ENCODE measurements at regions not wholly inside any gene's neighbourhood (a gene's known extent, or its start where the extent isn't known, plus 50 kb on each side); places are given as distances from the start of the nearest gene placed in this dataset.

DNA sequence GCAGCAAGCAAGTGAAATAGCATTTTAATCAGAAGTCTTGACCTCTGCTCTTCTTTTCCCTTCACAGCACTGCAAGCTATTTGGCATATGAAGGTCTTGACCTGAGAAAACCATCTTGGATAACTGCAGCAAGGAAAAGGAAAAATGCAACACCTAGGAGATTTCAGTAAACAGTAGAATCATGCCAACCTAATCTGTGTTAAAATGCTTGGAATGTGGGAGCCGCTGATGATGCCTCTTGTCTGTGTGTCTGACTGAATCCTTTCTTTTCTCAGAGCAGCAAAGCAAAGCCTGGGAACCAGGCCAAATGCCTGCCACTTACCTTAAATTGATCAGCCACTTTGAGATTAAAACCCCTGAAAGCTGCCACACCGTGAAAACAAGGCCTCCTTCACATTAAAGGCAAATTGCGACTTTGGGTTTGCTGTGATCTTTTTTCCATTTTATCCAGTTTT lies 80.4 kb upstream of the CDK6 start:
- no peaks in the 10 kb centered on the region for H3K9me3 ChIP-seq (ENCODE audit: low read length)
- no peaks in the 10 kb centered on the region for H4K20me1 ChIP-seq (ENCODE audit: insufficient read depth)
- peak; percentile 30 for TF ChIP-seq POLR2AphosphoS5 (IDR thresholded peaks at IDR 0.05)
- TF ChIP-seq EP300 (conservative IDR thresholded peaks at IDR 0.05; ENCODE audit: poor library complexity, severe bottlenecking): no peak
- H3K4me2 ChIP-seq (ENCODE audit: low read length): no peak overlapping the region
- no peaks in the 10 kb centered on the region for H3K36me3 ChIP-seq (ENCODE audit: insufficient read depth, low read length)
- H3K27ac ChIP-seq (ENCODE audit: low read length): peak overlapping the region; percentile 4
- H3K9me2 ChIP-seq (ENCODE audit: insufficient read depth, low read length): no peaks in the 10 kb centered on the region
- no peaks in the 10 kb centered on the region for H3K79me2 ChIP-seq (replicated peaks; ENCODE audit: insufficient read depth, low read length)
- no peaks in the 10 kb centered on the region for H3F3A ChIP-seq (ENCODE audit: insufficient read depth, low read length, poor library complexity, severe bottlenecking)
- H3K9ac ChIP-seq (ENCODE audit: low read length): no peak overlapping the region
- H3K27me3 ChIP-seq (ENCODE audit: insufficient read depth, low read depth, low read length): no peaks in the 10 kb centered on the region
- no peak overlapping the region for H3K4me3 ChIP-seq (ENCODE audit: low read length)
- no peak overlapping the region for H2AFZ ChIP-seq (ENCODE audit: low read depth, low read length)

DNA sequence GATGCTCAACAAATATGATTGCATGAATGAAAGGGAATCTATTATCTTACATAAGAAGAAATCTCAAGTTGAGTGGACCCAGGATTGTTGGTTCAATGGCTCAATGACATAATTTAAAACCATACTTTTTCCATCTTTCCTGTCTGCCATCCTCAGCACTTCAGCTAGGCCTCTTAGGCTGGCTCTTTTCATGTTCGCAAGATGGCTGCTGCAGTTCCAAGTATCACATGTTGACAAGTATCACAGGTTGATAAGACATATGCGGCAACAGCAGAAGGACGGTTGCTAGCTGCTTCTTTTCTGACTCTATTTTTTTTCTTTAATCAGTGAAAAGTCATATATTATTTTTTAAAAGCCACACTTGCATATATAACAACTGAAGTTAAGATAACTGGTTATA lies 79.0 kb upstream of the CDK6 start:
- no peaks in the 10 kb centered on the region for H3K9me3 ChIP-seq (ENCODE audit: low read length)
- H2AFZ ChIP-seq (ENCODE audit: low read depth, low read length): no peak overlapping the region
- no peak overlapping the region for H3K9ac ChIP-seq (ENCODE audit: low read length)
- no peaks in the 10 kb centered on the region for H3K79me2 ChIP-seq (replicated peaks; ENCODE audit: insufficient read depth, low read length)
- H3K27me3 ChIP-seq (ENCODE audit: insufficient read depth, low read depth, low read length): no peaks in the 10 kb centered on the region
- no peaks in the 10 kb centered on the region for H3K9me2 ChIP-seq (ENCODE audit: insufficient read depth, low read length)
- H3K4me2 ChIP-seq (ENCODE audit: low read length): no peak overlapping the region
- H4K20me1 ChIP-seq (ENCODE audit: insufficient read depth): no peaks in the 10 kb centered on the region
- no peaks in the 10 kb centered on the region for H3F3A ChIP-seq (ENCODE audit: insufficient read depth, low read length, poor library complexity, severe bottlenecking)
- no peak overlapping the region for H3K4me3 ChIP-seq (ENCODE audit: low read length)
- H3K27ac ChIP-seq (ENCODE audit: low read length): no peak overlapping the region
- H3K36me3 ChIP-seq (ENCODE audit: insufficient read depth, low read length): no peaks in the 10 kb centered on the region
- TF ChIP-seq, protein P1, sequence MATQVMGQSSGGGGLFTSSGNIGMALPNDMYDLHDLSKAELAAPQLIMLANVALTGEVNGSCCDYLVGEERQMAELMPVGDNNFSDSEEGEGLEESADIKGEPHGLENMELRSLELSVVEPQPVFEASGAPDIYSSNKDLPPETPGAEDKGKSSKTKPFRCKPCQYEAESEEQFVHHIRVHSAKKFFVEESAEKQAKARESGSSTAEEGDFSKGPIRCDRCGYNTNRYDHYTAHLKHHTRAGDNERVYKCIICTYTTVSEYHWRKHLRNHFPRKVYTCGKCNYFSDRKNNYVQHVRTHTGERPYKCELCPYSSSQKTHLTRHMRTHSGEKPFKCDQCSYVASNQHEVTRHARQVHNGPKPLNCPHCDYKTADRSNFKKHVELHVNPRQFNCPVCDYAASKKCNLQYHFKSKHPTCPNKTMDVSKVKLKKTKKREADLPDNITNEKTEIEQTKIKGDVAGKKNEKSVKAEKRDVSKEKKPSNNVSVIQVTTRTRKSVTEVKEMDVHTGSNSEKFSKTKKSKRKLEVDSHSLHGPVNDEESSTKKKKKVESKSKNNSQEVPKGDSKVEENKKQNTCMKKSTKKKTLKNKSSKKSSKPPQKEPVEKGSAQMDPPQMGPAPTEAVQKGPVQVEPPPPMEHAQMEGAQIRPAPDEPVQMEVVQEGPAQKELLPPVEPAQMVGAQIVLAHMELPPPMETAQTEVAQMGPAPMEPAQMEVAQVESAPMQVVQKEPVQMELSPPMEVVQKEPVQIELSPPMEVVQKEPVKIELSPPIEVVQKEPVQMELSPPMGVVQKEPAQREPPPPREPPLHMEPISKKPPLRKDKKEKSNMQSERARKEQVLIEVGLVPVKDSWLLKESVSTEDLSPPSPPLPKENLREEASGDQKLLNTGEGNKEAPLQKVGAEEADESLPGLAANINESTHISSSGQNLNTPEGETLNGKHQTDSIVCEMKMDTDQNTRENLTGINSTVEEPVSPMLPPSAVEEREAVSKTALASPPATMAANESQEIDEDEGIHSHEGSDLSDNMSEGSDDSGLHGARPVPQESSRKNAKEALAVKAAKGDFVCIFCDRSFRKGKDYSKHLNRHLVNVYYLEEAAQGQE (IDR thresholded peaks at IDR 0.05; ENCODE audit: borderline replicate concordance): no peak
- TF ChIP-seq RAD21 (conservative IDR thresholded peaks at IDR 0.05): no peak
- no peak for TF ChIP-seq EP300 (conservative IDR thresholded peaks at IDR 0.05; ENCODE audit: poor library complexity, severe bottlenecking)
- no peak for TF ChIP-seq MXI1 (conservative IDR thresholded peaks at IDR 0.05; ENCODE audit: poor library complexity, severe bottlenecking)

DNA sequence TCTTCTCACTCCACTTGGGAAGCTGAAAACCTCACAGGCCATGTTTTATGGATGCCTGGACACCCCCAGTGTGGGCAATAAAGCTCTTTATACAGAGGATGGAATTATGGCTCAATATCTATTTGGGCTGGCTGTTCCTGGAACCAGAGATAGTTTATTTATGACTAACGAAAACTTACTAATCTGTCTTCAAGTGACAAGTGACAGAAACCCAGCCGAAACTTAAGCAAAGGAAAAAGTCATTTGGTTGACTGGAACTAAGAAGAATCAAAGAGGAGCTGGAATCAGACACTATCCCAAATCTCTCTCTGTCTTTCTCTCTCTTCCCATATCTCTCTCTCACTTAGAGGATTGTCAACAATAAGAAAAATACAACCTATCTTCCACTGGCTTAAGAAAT lies 78.3 kb upstream of the CDK6 start:
- H2AFZ ChIP-seq (ENCODE audit: low read depth, low read length): no peak overlapping the region
- H3F3A ChIP-seq (ENCODE audit: insufficient read depth, low read length, poor library complexity, severe bottlenecking): no peaks in the 10 kb centered on the region
- H3K9ac ChIP-seq (ENCODE audit: low read length): no peak overlapping the region
- no peaks in the 10 kb centered on the region for H3K36me3 ChIP-seq (ENCODE audit: insufficient read depth, low read length)
- no peak overlapping the region for H3K4me2 ChIP-seq (ENCODE audit: low read length)
- H3K9me2 ChIP-seq (ENCODE audit: insufficient read depth, low read length): no peaks in the 10 kb centered on the region
- no peaks in the 10 kb centered on the region for H3K9me3 ChIP-seq (ENCODE audit: low read length)
- no peaks in the 10 kb centered on the region for H3K79me2 ChIP-seq (replicated peaks; ENCODE audit: insufficient read depth, low read length)
- H4K20me1 ChIP-seq (ENCODE audit: insufficient read depth): no peaks in the 10 kb centered on the region
- TF ChIP-seq EP300 (conservative IDR thresholded peaks at IDR 0.05; ENCODE audit: poor library complexity, severe bottlenecking): no peak
- no peak for TF ChIP-seq POLR2AphosphoS5 (IDR thresholded peaks at IDR 0.05)
- TF ChIP-seq, protein P1 (IDR thresholded peaks at IDR 0.05; ENCODE audit: borderline replicate concordance): no peak
- TF ChIP-seq SMC3 (conservative IDR thresholded peaks at IDR 0.05; ENCODE audit: poor library complexity): no peak
- TF ChIP-seq EZH2 (IDR thresholded peaks at IDR 0.05; ENCODE audit: borderline replicate concordance, insufficient read depth, low read length, poor library complexity, severe bottlenecking): no peak
- TF ChIP-seq MXI1 (conservative IDR thresholded peaks at IDR 0.05; ENCODE audit: poor library complexity, severe bottlenecking): no peak
- TF ChIP-seq, protein P2, sequence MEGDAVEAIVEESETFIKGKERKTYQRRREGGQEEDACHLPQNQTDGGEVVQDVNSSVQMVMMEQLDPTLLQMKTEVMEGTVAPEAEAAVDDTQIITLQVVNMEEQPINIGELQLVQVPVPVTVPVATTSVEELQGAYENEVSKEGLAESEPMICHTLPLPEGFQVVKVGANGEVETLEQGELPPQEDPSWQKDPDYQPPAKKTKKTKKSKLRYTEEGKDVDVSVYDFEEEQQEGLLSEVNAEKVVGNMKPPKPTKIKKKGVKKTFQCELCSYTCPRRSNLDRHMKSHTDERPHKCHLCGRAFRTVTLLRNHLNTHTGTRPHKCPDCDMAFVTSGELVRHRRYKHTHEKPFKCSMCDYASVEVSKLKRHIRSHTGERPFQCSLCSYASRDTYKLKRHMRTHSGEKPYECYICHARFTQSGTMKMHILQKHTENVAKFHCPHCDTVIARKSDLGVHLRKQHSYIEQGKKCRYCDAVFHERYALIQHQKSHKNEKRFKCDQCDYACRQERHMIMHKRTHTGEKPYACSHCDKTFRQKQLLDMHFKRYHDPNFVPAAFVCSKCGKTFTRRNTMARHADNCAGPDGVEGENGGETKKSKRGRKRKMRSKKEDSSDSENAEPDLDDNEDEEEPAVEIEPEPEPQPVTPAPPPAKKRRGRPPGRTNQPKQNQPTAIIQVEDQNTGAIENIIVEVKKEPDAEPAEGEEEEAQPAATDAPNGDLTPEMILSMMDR (IDR thresholded peaks at IDR 0.05; ENCODE audit: poor library complexity, severe bottlenecking): no peak
- no peak for TF ChIP-seq TAF1 (IDR thresholded peaks at IDR 0.05; ENCODE audit: low read depth)
- TF ChIP-seq RAD21 (conservative IDR thresholded peaks at IDR 0.05): no peak
- H3K4me3 ChIP-seq (ENCODE audit: low read length): no peak overlapping the region
- H3K27me3 ChIP-seq (ENCODE audit: insufficient read depth, low read depth, low read length): no peaks in the 10 kb centered on the region
- H3K27ac ChIP-seq (ENCODE audit: low read length): no peak overlapping the region

All from neural cell (in vitro differentiated cells).